GM19043 (cell line): ENCODE measurements at regions not wholly inside any gene's neighbourhood (a gene's known extent, or its start where the extent isn't known, plus 50 kb on each side); places are given as distances from the start of the nearest gene placed in this dataset.
"Not testable (repeated sequence)": the region's sequence is repeated elsewhere in the genome, so short reads cannot be mapped to it uniquely, and the experiment has no call there.

Experiments used
- ATAC-seq: cut with Tn5 transposase; IDR thresholded peaks from one replicate; pipeline ENCODE4 v1.9.1; 2021; ENCODE audit warnings: low read depth; ENCODE audit not compliant: unreplicated experiment

DNA sequence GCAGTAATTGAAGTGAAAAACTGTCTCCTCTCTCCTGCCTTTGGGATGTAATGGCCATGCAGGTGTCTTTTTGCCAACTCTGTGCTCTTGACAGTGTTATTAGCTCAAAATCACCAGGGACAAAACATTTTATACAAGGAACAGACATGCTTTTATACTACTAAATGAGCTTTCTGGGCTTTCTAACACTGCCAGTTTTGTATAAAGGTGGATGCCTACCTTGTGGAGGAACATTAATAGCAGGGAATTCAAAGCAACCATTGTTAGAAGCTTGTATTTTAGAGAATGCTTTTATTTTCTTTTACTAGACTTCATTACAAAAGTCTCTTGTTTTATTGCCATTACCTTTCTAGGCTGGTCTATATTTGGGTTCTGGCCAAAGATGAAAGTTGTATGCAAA lies 54.7 kb upstream of the ARSJ start:
- ATAC-seq, result no peak

DNA sequence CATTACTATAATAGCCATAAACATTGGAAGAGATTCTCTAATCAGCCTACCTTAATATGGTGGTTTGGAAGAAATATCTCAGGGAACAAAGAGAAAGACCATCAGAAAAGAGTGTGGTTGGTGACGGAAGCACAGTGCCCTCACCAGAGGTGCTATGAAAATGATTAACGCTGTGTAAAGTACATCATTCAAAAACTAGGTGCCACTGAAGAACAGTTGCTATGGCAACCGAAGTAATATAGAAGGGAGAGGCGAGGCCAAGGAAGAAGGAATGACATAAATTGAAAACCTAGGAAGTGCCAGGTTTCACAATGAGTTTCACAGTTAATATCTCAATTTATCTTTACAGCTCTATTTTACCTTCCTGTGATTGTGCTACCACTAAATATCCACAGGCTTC lies 57.0 kb upstream of the ARSJ start:
- no peak for ATAC-seq

DNA sequence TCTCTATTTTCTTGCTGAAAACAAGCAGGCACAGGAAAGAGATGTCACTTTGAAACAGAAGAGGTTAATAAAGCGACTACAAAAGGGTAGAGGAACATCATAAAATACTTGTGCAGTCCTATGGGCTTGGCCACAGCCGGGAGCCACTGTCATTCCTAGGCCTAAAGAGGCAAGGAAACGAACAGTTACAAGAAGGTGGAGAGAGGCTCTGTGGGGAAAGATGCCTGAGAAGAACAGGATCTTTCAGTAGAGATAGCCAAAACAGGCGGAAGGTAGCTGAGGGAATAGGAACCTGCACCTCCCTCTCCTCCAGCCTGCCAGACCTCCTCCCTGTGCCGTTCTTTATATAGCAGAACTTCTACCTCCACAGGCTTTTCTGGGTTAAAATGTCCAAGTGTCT lies 57.4 kb upstream of the ARSJ start:
- ATAC-seq, result no peak

DNA sequence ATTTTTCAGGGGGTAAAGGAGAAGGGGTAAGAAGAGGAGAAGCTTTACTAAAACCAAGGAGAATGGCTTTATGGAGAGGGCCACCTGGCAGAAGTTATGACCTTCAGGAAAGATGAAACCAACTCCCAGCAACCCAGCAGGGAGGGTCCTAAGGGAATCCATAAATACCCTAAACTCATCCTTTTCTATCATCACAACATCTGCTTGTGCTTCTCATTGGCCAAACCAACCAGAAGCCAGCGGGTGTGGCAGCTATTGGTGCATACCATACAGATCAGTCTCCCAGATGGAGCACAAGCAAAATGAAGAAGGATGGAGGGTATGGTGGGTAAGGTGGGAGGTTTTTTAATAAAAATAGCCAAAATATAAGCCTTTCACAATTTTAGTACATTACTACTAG lies 58.5 kb upstream of the ARSJ start:
- no peak for ATAC-seq

DNA sequence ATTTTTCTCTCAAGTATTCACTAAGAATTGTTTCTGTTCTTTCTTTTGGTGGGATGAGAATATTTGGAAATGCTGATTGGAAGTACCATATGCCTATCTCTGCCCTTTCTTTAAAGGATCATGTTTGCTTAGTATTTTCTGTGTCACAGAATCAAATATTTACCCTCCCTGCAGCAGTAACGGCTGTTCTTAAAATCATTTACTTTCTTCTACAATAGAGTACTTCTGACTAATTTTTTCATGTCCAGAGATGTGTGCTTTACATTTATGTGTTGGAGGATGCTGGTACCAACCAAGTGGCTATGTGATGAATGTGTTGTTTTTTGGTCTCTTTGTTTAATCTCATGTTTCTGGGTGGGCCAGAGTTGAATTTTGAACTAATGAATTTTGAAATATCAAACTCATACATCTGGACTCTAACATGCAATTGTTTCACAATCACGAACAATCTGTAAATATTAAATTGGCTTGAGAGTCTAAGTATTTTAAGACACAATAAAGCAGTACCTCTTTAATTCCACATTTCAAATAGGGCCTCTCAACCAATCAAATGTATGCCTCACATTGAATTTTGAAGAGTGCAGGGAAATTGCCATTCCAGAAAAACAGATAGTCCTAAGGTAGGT lies 59.4 kb upstream of the ARSJ start:
- no peak for ATAC-seq

DNA sequence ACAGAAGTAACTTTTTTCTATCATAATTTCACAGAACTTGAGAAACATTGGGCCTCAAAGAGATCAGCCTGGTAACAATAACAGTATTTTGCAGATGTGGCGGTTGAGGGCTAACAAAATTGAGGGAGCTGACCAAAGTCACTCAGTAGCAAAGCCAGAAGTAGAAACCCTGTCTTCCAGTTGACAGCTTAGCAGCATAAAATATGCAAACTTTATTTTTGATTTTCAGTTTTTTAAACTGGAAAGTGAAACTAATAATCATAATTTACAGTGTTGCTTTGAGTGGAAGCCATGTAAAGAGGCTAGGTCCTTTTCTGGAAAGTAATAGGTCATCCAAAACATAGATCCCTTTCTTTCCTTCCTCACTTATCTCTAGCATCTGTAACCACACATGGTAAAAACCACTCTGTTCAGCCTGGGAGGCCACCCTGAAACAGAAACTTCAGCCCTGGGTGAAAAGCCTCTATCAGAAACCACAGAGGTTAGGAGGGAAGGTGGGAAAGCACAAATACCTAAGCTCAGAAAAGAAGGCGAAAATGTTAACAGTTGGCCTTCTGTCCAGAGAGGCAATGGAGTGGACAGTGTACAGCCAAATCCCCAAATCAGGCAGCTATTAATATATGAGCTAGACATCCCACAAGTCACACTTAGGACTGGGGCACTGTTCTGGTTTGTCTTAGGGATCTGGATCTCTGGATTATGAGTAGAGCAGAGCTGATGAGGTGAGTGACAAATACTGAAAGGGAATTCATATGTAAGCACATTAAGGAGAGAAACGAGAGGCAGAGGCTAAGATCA lies 61.1 kb upstream of the ARSJ start:
- ATAC-seq, result peak; percentile 94

DNA sequence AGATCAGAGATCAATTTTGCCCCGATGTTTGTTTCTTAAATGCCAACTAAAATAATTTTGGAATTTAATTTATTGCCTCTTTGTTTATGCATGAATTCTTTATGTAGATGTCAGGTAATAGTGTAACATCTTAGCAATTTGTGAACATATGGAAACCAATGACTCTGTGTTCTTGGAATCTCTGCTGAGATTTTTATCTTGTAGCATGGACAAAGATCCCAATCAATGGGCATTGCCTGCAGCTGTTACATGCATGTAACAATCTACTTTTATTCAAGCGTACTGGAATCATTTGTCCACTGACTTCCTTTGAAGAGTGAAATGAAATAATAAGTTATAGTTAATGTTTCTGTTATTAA lies 61.6 kb upstream of the ARSJ start:
- no peak for ATAC-seq

DNA sequence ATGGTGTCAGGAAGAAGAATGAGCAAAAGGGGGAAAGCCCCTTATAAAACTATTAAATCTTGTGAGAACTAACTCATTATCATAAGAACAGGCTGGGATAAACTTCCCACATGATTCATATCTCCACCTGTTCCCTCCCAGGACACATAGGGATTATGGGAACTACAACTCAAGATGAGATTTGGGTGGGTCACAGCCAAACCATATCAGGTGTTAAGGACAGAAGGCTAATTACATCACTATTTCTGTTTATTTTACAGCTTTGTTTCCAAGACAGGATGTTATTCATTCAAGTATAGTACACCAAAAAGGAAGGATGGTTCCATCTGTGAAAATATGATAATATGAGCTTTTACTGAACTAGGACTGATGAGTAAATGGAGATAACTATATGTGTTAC lies 63.7 kb upstream of the ARSJ start:
- no peak for ATAC-seq

DNA sequence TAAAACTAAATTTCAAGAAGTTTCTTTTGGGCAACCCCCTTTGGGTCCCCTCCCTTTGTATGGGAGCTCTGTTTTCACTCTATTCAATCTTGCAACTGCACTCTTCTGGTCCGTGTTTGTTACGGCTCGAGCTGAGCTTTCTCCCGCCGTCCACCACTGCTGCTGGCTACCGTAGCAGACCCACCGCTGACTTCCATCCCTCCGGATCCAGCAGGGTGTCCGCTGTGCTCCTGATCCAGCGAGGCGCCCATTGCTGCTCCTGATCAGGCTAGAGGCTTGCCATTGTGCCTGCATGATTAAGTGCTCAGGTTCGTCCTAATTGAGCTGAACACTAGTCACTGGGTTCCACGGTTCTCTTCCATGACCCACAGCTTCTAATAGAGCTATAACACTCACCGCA lies 64.9 kb upstream of the ARSJ start:
- not testable (repeated sequence) for ATAC-seq

DNA sequence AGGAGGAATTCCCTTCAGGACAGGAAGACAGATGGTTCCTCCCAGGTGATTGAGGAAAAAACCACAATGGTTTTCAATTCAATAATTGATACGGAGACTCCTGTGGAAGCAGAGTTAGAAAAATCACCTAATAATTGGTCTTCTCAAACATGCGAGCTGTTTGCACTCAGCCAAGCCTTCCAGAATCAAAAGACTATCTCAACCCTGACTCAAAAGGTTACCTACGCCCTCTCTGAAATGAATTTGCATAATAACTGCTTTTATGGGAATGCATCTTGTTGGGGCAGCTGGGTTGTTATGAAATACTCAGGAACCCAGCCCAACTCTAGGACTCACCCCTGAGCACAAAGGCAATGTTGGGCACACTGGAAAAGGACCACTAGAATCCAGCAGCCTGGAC lies 66.9 kb upstream of the ARSJ start:
- ATAC-seq, result no peak

DNA sequence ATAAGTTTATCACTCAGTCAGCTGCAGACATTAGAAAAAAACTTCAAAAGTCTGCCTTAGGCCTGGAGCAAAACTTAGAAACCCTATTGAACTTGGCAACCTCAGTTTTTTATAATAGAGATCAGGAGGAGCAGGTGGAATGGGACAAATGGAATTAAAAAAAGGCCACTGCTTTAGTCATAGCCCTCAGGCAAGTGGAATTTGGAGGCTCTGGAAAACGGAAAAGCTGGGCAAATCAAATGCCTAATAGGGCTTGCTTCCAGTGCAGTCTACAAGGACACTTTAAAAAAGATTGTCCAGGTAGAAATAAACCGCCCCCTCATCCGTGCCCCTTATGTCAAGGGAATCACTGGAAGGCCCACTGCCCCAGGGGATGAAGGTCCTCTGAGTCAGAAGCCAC lies 68.7 kb upstream of the ARSJ start:
- ATAC-seq, result not testable (repeated sequence)

DNA sequence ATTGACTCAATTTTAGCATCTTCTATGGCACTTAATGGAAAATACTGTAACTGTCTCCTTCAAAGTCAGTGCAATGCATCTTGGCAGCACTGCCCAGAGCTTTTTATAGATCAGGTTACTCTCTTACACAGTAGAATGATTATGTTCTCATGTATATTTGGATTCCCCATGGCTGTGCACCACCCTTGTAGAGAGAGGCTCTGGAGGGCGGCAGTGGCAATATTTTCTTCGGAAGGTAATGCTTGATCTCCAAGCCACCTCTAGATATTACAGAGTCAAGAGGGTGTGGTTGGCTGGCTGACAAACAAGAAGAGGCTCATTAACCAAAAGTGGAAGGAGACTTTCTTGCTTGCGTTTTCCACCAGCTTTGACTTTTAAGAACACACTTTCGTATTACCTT lies 72.8 kb upstream of the ARSJ start:
- no peak for ATAC-seq

DNA sequence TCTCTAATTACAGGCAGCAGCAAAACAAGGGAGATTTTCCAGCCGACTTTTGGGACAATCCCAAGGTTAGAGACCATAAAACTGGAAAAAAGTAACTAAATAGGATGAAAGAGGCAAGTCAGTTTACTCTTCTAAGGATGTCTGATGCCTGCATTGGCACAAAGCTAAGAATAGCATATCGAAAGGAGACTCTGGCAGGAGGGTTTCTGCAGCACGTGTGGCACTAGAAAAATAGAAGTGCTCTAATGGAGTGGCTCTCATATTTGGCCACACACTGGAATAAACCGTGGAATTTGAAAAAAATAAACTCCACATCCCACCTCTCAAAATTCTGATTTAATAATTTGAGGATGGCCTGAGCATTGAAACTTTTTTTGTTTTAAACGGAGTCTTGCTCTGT lies 77.2 kb upstream of the ARSJ start:
- no peak for ATAC-seq

DNA sequence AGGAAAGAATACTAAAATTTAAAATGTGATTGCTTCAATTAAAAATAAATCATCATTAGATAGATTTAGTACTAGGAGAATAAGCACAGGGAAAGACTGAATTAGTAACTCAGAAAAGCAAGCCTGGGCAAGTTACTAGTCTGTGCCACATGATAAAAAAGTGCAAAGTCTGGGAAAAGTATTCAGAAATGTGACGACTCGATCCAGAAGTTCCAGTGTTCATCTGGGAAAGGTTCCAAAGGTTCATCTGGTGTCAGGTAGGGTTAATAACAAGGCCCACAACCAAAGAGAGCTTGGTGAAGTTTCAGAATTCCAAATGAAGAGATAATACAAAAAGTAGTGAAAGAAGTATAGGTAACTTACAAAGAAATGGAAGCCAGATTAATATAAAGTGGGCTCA lies 78.3 kb upstream of the ARSJ start:
- ATAC-seq, result no peak

DNA sequence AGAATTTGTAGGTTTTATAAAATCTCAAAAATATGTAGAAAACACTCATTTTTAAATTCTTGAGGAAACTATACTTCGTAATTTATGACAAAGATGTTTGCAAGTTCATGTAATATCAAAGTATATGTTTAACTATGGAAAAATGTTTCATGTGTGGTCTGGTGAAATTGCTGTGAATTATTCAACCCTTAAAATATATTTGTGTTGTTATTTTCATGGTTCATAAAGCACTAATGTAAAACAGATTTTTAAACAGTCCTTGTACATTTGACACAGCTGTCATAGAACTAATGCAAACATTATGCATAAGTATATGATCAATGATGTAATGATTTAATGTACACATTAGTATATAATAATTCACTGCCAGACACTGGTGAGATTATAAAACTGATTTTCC lies 83.1 kb upstream of the ARSJ start:
- no peak for ATAC-seq

DNA sequence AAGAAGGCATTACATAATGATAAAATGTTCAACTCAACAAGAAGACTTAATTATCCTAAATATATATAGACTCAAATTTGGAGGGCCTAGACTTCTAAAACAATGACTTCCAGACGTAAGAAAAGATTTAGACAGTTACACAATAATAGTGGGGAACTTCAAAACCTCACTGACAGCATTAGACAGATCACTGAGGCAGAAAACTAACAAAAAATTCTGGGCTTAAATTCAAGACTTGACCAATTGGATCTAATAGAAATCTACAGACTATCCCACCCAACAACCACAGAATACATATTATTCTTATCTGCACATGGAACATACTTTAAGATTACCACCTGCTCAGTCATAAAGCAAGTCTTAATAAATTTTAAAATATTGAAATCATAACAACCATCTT lies 93.3 kb upstream of the ARSJ start:
- no peak for ATAC-seq

DNA sequence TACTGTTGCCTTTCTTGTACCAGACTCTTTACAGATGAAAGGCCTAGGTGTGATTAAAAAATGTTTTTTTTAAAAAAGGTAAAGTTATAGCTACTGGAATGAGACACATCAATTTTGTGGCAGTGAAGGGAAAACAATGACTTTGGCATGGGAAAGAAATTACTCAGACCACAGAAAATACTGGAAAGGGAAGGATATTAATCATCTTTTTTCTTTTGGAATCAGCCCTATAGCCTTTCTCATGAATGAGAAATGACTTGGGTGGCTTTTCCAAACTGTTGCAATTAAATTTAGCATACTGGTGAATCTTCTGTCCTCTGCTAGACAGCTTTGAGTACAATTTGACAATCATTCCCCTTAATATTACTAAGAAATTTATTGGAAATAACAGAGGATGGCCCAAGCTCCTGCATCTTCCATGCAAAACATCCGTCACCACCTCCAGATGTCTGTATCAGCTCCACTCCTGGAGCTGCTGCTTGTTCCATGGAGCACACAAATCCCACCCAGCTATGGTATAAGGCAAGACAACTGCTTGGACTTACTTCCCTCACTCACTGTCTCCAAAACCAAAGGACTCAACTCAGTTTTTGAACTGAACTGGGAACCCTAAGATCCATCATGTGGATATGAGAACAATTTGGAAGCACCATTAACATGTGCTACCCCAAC lies 97.6 kb upstream of the ARSJ start:
- no peak for ATAC-seq

DNA sequence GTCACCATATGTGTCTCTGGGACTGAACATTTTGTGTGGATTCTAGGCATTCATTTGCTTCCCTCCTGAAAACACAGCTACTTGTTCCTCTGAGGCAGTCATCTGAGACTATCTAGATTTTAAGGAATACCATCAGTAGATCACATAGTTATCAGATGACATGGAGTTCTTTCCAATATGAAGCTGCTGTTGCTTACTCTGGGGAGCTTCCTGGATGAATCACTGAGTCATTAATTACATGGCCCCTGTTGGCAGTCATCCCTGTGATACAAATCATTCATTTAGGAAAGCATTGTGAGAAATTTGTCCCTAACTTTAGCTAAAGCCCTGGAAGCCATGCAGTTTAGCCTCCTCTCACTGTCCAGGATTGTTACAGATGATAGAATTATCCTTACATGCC lies 98.2 kb upstream of the ARSJ start:
- ATAC-seq, result no peak

DNA sequence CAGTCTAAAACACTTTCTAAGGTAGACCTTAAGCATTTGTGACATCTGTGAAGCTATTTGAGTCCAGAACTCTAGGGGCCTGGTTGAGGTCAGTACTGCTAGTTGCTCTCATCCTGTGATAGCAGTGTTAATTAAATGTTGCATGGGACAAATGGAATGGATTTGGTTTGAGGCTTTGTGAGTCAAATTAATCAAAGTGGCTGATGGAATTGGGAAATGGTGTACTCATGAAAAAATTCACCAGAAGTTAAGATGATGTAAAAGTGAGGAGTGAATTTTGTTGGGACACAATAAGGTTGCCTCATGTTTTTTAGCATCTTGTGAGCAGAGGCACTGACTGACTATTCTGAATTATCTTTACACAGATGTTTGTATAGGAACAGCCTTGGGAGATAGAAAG lies 99.2 kb upstream of the ARSJ start:
- no peak for ATAC-seq

DNA sequence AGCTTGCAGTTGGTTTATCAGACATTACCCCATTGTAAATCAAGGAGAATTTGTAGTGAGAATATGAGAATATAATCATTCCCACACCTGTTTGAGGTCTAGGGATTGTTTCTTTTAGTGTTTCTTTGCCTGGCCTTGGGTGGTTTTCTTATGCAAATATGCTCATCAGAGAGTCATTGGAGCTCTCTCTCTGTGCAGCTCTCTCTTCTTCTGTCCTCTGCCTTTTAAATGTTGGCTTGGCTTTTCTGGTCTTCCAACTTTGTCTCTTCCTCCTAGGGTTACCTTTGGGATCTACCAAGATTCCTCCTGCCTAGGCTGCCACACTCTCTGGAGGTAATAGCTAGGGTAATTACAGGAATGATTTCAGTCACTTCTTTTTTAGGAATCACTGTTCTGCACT lies 102.3 kb upstream of the ARSJ start:
- ATAC-seq, result no peak

DNA sequence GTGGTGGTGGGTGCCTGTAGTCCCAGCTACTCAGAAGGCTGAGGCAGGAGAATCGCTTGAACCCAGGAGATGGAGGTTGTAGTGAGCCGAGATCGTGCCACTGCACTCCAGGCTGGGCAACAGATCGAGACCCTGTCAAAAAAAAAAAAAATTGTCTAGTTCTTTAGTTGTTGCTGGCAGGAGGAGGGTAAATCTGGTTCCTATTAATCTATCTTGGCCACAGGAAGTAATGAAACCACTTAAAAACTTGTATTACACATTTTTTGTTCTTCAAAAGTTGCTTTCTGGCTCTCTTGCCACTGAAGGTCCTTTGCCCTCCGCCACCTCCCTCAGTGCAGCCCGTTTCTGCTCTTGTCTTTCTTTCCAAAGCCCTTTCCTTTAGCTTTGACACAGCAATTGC lies 102.9 kb upstream of the ARSJ start:
- no peak for ATAC-seq
